ENCODE measurements at regions not wholly inside any gene's neighbourhood (a gene's known extent, or its start where the extent isn't known, plus 50 kb on each side); places are given as distances from the start of the nearest gene placed in this dataset.

- TF ChIP-seq CTCF (IDR thresholded peaks at IDR 0.05) (no peak), EZH2 (IDR thresholded peaks at IDR 0.05; ENCODE audit: borderline replicate concordance, insufficient read depth, low read depth, low read length, poor library complexity, severe bottlenecking) (no peak)
These were observed 155.9 kb downstream of the AXIN2 start for GRCh38 chr17:65405563-65405962.
